HFFc6 (cell line): ENCODE measurements at regions not wholly inside any gene's neighbourhood (a gene's known extent, or its start where the extent isn't known, plus 50 kb on each side); places are given as distances from the start of the nearest gene placed in this dataset.

Experiments
- DNase-seq: peaks from one replicate; pipeline ENCODE4 v3.0.0-alpha.2; 2018
- H3K27ac Mint-ChIP-seq: 2 replicates; pipeline ENCODE4 v1.8.0; 2020; ENCODE audit warnings: mild to moderate bottlenecking, mixed read lengths
- H3K27me3 Mint-ChIP-seq: 2 replicates; pipeline ENCODE4 v1.8.0; 2021; ENCODE audit warnings: mild to moderate bottlenecking, moderate library complexity, mixed read lengths; ENCODE audit not compliant: insufficient read depth
- H3K36me3 Mint-ChIP-seq: 2 replicates; pipeline ENCODE4 v1.8.0; 2021; ENCODE audit warnings: low read depth, mixed read lengths
- H3K4me1 Mint-ChIP-seq: 2 replicates; pipeline ENCODE4 v1.8.0; 2020; ENCODE audit warnings: low read depth, mixed read lengths
- H3K4me3 Mint-ChIP-seq: 2 replicates; pipeline ENCODE4 v1.8.0; 2020; ENCODE audit warnings: mild to moderate bottlenecking, moderate library complexity, mixed read lengths
- H3K9me3 Mint-ChIP-seq: 2 replicates; pipeline ENCODE4 v1.8.0; 2020; ENCODE audit warnings: mild to moderate bottlenecking, mixed read lengths
- TF ChIP-seq, protein P1 (sequence below): fragments of 200-600 bp; sonication (generic); IDR thresholded peaks from 2 replicates; pipeline ENCODE4 v1.5.0; 2021; ENCODE audit warnings: antibody characterized with exemption, mild to moderate bottlenecking

DNA sequence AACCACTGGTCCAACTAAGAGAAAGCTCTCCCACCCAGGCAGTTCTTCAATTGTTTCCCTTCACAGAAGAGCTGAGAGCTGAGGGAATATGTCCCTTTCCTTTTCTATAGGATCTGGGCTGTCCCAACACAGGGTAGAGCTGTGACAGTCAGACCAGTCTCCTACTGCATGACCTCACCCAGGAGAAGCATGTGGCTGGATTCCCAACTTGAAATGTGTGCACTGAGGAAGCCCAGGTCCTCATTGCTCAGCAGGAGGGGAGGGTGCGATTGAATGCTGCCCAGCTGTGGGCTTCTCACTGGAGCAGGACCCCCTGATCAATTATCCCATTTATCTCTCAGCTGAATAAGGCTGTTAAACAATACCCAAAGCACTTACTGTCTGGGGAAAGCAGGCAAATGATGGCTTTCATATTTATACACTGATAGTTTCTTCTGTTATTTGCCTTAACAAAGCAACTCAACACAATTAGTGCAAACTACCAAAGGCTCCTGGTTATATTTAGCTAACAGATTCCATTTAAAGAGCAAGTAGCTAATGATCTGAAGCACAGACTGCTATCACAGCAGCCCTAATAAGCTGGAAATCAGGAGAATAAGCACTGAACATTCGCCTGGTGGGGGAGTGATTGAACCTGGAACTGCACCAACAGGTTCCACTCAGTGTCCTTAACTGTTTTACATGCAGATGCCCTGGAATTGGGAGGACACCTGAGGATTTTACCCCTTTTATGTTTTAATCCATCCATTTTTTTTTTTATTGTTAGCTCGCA is 508.8 kb downstream of the CCSER2 start:
- Mint-ChIP-seq H3K9me3 (peaks cover 60% of the 10 kb centered on the region), H3K4me3 (no peak overlapping the region), H3K27me3 (no peaks in the 10 kb centered on the region), H3K27ac (no peak overlapping the region), H3K36me3 (no peaks in the 10 kb centered on the region), H3K4me1 (no peaks in the 10 kb centered on the region)
- no peak for DNase-seq
- TF ChIP-seq, protein P1, sequence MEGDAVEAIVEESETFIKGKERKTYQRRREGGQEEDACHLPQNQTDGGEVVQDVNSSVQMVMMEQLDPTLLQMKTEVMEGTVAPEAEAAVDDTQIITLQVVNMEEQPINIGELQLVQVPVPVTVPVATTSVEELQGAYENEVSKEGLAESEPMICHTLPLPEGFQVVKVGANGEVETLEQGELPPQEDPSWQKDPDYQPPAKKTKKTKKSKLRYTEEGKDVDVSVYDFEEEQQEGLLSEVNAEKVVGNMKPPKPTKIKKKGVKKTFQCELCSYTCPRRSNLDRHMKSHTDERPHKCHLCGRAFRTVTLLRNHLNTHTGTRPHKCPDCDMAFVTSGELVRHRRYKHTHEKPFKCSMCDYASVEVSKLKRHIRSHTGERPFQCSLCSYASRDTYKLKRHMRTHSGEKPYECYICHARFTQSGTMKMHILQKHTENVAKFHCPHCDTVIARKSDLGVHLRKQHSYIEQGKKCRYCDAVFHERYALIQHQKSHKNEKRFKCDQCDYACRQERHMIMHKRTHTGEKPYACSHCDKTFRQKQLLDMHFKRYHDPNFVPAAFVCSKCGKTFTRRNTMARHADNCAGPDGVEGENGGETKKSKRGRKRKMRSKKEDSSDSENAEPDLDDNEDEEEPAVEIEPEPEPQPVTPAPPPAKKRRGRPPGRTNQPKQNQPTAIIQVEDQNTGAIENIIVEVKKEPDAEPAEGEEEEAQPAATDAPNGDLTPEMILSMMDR = no peak

DNA sequence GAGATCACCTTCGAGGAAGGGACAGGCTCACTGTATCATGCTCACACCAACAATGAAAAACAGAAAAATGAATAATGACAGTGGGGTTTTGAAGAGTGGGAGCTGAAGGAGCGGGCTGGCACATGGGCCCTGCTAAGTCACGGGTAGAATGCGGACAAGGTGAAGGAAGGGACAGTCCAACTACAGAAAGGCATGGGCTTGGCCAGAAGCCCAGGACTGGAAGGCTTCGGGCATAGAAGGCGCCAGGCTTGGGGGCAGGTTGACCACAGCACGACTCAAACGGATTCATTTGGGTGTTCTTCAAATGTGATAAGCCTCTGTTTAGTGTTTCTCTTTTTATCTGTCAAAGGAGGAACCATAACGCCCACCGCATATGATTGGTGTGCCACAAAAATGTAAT is 509.5 kb downstream of the CCSER2 start:
- H3K36me3 Mint-ChIP-seq = no peaks in the 10 kb centered on the region
- peaks cover 53% of the 10 kb centered on the region for H3K9me3 Mint-ChIP-seq
- H3K27ac Mint-ChIP-seq = no peak overlapping the region
- H3K4me3 Mint-ChIP-seq = no peak overlapping the region
- DNase-seq = no peak
- H3K27me3 Mint-ChIP-seq = no peaks in the 10 kb centered on the region
- no peaks in the 10 kb centered on the region for H3K4me1 Mint-ChIP-seq
- TF ChIP-seq, protein P1 = no peak

DNA sequence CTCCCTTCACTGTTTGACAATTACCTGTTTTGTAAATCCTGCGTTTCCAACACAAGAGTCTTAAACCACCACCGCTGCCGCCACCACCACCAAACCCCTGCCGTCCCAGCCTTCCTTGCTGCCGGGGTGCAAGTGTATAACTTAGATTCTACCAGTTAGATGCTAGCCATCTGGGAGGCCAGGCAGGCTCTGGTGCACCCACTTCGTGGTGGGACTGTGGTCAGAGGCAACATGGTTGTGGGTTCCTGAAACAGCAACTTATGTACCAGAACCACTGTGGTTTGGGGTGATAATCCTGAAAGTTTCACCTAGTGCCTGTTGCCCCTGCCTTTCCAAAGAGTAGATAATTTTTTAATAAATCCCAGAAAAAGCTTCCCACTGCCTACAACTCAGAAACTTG is 510.5 kb downstream of the CCSER2 start:
- Mint-ChIP-seq H3K27ac (no peak overlapping the region), H3K9me3 (peaks cover 51% of the 10 kb centered on the region), H3K4me3 (no peak overlapping the region), H3K36me3 (no peaks in the 10 kb centered on the region), H3K4me1 (no peaks in the 10 kb centered on the region), H3K27me3 (no peaks in the 10 kb centered on the region)
- no peak for DNase-seq
- TF ChIP-seq, protein P1 = no peak

DNA sequence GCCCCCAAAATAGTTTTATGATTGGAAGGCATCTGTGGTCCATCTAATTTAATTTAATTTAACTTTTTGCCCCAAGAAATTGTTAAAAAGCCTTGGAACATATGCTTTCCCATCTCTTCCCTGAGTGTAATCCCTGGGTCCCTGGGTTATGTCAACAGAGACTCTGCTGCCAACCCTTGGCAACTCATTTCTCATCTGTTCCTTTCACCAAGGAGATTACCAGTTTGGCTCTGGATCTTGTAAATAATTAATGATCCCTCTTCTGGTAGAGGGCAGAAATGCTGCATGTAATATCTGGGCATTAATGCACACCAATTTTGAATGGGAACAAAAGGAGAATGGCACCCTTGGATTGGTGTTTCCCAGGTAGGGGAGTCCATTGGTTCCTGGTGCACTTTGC is 514.2 kb downstream of the CCSER2 start:
- Mint-ChIP-seq H3K4me3 (no peak overlapping the region), H3K27me3 (no peaks in the 10 kb centered on the region; the same call in 1 of the 2 replicates), H3K36me3 (no peaks in the 10 kb centered on the region), H3K27ac (no peak overlapping the region), H3K4me1 (no peaks in the 10 kb centered on the region), H3K9me3 (peaks cover 50% of the 10 kb centered on the region)
- DNase-seq = no peak
- TF ChIP-seq, protein P1 = no peak

DNA sequence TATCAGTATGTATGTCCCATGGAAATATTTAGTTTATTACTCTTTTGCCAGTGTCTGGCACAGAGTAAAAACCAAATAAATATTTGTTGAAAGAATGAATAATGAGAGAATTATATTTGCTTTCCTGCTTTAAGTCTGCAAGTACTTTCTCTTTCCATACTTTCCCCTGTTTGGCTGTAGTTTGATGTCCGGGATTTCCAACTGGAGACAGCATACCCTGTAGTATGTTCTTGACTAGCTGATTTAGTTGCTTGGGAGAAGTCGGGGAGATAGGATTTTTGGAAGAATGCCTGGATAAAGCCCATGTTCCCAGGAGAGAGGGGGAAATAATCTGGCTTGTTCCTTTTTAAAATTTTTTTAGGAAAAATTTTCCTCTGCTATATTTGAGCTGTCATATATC is 516.1 kb downstream of the CCSER2 start:
- no peak overlapping the region for H3K27ac Mint-ChIP-seq
- DNase-seq = no peak
- peaks cover 36% of the 10 kb centered on the region for H3K9me3 Mint-ChIP-seq
- H3K4me3 Mint-ChIP-seq = no peak overlapping the region
- no peaks in the 10 kb centered on the region for H3K4me1 Mint-ChIP-seq
- no peaks in the 10 kb centered on the region for H3K36me3 Mint-ChIP-seq
- TF ChIP-seq, protein P1 = no peak
- H3K27me3 Mint-ChIP-seq = no peaks in the 10 kb centered on the region; the same call in 1 of the 2 replicates
